Lower leg skin (tissue), 4 donors: ENCODE measurements at regions not wholly inside any gene's neighbourhood (a gene's known extent, or its start where the extent isn't known, plus 50 kb on each side); places are given as distances from the start of the nearest gene placed in this dataset.

ENCODE experiments used
- DNase-seq, 2 donors: peaks; one replicate each; pipeline ENCODE4 v3.0.0-alpha.2; 2019; ENCODE audit warnings: low spot score in 2 of 2
- H3K4me3 ChIP-seq: fragments of 200-600 bp; sonication (generic); 2 replicates; pipeline ENCODE4 v1.5.1; 2017; ENCODE audit warnings: mild to moderate bottlenecking, low read depth; ENCODE audit not compliant: poor library complexity, severe bottlenecking
- POLR2A ChIP-seq, 2 donors: fragments of 450-650 bp; IDR thresholded peaks; one replicate each; pipeline ENCODE4 v1.6.1; 2016 to 2017; ENCODE audit warnings: antibody characterized with exemption in 2 of 2, mild to moderate bottlenecking in 1 of 2, moderate library complexity in 1 of 2
- WGBS, 2 donors: methylation state at CpG; one replicate each; pipeline ENCODE4 v1.1.5; 2018; 5-methylcytosine and 5-hydroxymethylcytosine counted together
- intact Hi-C: fragments of 100-400 bp; cut with DNase I; formaldehyde crosslinking; loops from one replicate; pipeline ENCODE4 v1.15.0; 2023; ENCODE audit warnings: low total_unique reads
- TF ChIP-seq, protein P1 (sequence below), 3 donors: fragments of 450-650 bp; IDR thresholded peaks; one replicate each; pipeline ENCODE4 v1.5.1; 2016; ENCODE audit warnings: antibody characterized with exemption in 3 of 3, mild to moderate bottlenecking in 3 of 3, moderate library complexity in 2 of 3

GRCh38 chr5:18079831-18080230, 445.6 kb downstream of the TAF11L14 start:
- H3K4me3 ChIP-seq: no peak overlapping the region
- intact Hi-C loops: no loop called here
- TF ChIP-seq POLR2A (IDR thresholded peaks at IDR 0.05): no peak
- TF ChIP-seq, protein P1, sequence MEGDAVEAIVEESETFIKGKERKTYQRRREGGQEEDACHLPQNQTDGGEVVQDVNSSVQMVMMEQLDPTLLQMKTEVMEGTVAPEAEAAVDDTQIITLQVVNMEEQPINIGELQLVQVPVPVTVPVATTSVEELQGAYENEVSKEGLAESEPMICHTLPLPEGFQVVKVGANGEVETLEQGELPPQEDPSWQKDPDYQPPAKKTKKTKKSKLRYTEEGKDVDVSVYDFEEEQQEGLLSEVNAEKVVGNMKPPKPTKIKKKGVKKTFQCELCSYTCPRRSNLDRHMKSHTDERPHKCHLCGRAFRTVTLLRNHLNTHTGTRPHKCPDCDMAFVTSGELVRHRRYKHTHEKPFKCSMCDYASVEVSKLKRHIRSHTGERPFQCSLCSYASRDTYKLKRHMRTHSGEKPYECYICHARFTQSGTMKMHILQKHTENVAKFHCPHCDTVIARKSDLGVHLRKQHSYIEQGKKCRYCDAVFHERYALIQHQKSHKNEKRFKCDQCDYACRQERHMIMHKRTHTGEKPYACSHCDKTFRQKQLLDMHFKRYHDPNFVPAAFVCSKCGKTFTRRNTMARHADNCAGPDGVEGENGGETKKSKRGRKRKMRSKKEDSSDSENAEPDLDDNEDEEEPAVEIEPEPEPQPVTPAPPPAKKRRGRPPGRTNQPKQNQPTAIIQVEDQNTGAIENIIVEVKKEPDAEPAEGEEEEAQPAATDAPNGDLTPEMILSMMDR (IDR thresholded peaks at IDR 0.05): no peak
- WGBS, 2 donors: 84 to 87% methylated on average over 3 of the region's 3 CpGs
- DNase-seq: no peak

GRCh38 chr5:18088020-18088579, 453.8 kb downstream of the TAF11L14 start:
- TF ChIP-seq, protein P1 (IDR thresholded peaks at IDR 0.05): no peak
- TF ChIP-seq POLR2A (IDR thresholded peaks at IDR 0.05): no peak
- WGBS, 2 donors: 77 to 78% methylated on average over 9 of the region's 9 CpGs
- DNase-seq: no peak
- no peak overlapping the region for H3K4me3 ChIP-seq
- intact Hi-C loops: no loop called here

DNA sequence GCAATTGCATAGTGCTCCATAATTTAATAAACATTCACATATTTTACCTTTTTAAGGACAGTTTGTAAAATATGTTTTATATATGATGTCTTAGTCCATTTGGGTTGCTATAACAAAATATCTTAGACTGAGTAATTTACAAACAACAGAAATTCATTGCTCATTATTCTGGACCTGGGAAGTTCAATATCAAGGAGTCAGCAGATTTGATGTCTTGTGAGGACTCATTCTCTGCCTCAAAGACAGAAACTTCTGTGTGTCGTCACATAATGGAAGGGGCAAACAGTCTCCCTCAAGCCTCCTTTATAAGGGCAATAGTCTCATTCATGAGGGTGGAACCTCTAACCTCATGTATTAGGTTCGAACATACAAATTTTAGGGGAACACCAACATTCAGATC, 455.9 kb downstream of the TAF11L14 start:
- WGBS, 2 donors: 90 to 95% methylated on average over 2 of the region's 2 CpGs
- H3K4me3 ChIP-seq: no peak overlapping the region
- intact Hi-C loops: no loop called here
- no peak for DNase-seq
- TF ChIP-seq POLR2A (IDR thresholded peaks at IDR 0.05): no peak
- TF ChIP-seq, protein P1 (IDR thresholded peaks at IDR 0.05): no peak

DNA sequence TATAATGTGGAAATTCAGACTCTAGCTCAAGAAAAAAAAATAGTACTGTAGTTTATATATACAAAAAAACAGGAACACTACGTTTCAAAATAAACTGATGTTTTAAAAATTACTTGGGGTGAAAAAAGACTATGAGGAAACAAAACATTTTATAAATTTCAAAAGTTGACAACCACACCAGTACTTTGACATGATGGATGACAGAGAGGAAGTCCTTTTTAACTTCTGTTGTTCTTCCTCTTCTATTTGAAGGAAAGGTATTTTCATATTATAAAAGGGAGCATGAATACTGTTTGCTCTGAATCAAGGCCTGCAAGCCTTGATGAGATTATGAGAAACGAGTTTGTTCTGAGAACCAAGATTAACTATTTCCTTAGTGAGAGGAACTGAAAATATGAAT, 456.9 kb downstream of the TAF11L14 start:
- no peak for TF ChIP-seq POLR2A (IDR thresholded peaks at IDR 0.05)
- TF ChIP-seq, protein P1 (IDR thresholded peaks at IDR 0.05): no peak
- no peak overlapping the region for H3K4me3 ChIP-seq
- 39 to 46% methylated on average over 2 of the region's 2 CpGs for WGBS, 2 donors
- intact Hi-C loops: no loop called here
- no peak for DNase-seq

GRCh38 chr5:18091758-18092157, 457.5 kb downstream of the TAF11L14 start:
- H3K4me3 ChIP-seq: no peak overlapping the region
- no peak for DNase-seq
- intact Hi-C loops: no loop called here
- TF ChIP-seq, protein P1 (IDR thresholded peaks at IDR 0.05): no peak
- no peak for TF ChIP-seq POLR2A (IDR thresholded peaks at IDR 0.05)
- WGBS, 2 donors: 81 to 94% methylated on average over 2 of the region's 2 CpGs

DNA sequence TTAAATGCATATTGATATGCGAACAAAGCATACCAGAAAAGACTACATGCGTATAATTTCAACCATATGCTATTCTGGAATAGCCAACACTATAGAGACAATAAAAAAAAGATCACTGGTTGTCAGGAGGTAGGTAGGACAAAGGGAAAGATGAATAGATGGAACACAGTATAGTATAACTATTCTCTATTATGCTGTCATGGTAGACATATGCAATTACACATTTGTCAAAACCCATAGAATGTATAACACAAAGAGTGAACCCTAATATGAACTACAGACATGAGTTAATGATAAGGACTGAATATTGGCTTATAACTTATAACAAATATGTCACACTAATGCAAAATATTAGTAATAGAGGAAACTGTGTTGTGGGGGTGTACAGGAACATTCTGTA, 460.8 kb downstream of the TAF11L14 start:
- no peak overlapping the region for H3K4me3 ChIP-seq
- intact Hi-C loops: no loop called here
- TF ChIP-seq POLR2A (IDR thresholded peaks at IDR 0.05): no peak
- TF ChIP-seq, protein P1 (IDR thresholded peaks at IDR 0.05): no peak
- WGBS, 2 donors: 87 to 89% methylated on average over 2 of the region's 2 CpGs
- no peak for DNase-seq
